VCaP (cell line): ENCODE measurements at regions not wholly inside any gene's neighbourhood (a gene's known extent, or its start where the extent isn't known, plus 50 kb on each side); places are given as distances from the start of the nearest gene placed in this dataset.

Experiments used
- H3K27ac ChIP-seq: fragments of 450-650 bp; 2 replicates; pipeline ENCODE4 v1.5.1; 2017
- CTCF ChIP-seq: fragments of 450-650 bp; conservative IDR thresholded peaks from 2 replicates; pipeline ENCODE4 v1.5.1; 2017; ENCODE audit warnings: mild to moderate bottlenecking, moderate library complexity

DNA sequence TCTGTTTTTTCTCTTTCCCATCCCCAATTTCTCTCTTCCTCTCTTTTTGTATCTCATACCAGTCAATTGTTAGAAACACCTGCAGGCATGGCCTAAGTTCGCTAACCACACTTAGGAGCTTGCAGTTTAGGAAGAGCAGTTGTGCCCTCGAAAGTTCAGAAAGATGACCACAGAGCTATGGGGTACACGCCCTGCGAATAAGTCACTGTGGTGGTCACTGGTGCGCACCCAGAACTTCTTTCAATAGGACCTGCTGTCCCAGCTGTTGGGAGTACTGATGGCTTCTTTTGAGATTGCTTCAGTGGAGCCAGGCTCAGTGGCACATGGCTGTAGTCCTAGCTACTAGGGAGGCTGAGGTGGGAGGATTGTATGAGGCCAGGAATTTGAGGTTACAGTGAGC is 362.8 kb upstream of the TMTC1 start:
- H3K27ac ChIP-seq = no peak overlapping the region
- no peak for TF ChIP-seq CTCF

- H3K27ac ChIP-seq = no peak overlapping the region
- TF ChIP-seq CTCF = no peak
These were observed 361.9 kb upstream of the TMTC1 start for GRCh38 chr12:30145684-30146032.

DNA sequence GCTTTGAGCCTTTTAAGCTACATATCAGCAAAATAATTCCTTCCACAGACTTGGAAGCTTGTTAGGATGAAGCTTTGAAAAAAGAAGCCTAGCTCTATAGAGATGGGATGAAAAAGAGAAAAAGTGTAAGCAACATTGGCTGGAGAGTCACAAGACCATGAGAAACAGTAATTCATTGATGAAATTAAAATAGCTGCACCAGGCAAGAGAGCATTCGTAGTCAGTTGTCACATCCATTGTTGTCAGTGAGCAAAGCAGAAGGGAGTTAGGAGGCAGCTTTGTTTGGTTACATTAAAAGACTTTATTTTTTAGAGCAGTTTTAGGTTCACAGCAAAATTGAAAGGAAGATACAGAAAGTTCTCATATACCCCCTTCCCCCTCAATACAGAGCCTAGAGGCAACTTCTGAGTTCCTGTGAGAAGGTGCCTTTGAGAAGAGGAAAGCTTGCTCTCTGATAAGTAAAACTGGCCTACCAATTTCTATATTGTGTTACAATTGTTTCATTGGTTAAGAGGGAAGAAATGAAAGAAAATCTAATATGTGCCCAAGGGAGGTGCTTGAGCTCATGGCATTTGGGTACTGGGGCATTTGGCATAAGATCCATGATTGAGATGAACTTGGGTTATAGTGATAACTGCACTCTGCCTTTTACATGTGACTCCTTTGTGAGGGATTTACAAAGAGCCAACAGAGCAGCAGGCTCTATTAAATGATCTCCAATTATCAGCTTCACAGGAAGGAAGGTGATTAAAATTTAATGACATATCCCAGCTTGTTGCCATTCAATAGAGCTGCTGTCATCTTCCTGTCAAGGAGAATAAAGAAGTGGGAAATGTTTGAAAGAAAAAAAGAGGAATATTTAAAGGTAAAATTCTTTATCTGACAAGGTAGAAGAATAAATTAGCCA is 361.3 kb upstream of the TMTC1 start:
- no peak for TF ChIP-seq CTCF
- no peak overlapping the region for H3K27ac ChIP-seq

- TF ChIP-seq CTCF = no peak
- H3K27ac ChIP-seq = no peak overlapping the region
These were observed 358.6 kb upstream of the TMTC1 start for GRCh38 chr12:30142301-30142700.

- TF ChIP-seq CTCF = no peak
- H3K27ac ChIP-seq = no peak overlapping the region
These were observed 354.7 kb upstream of the TMTC1 start for GRCh38 chr12:30138483-30138882.

- no peak for TF ChIP-seq CTCF
- H3K27ac ChIP-seq = no peak overlapping the region
These were observed 353.0 kb upstream of the TMTC1 start for GRCh38 chr12:30136696-30137095.

DNA sequence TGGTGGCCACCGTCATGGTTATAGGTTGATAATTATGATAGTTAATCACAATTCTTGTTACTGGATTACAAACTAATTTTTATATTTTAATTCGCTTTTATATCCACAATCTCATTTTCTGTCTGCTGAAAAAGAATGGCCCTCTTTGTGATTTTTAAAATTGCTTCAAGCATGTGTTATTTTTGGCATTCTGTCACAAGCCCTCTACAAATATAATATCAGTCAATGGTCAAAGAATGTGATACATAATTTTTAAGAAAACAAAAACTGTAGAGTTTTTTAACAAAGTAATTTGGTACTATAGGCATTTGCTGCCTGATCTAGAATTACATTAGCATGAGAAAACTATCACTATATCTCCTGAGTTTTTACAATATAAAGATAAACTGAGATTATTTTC is 352.0 kb upstream of the TMTC1 start:
- TF ChIP-seq CTCF = no peak
- H3K27ac ChIP-seq = no peak overlapping the region
